ENCODE measurements at regions not wholly inside any gene's neighbourhood (a gene's known extent, or its start where the extent isn't known, plus 50 kb on each side); places are given as distances from the start of the nearest gene placed in this dataset.

GRCh38 chr17:70609566-70609965 is 440.2 kb downstream of the KCNJ2 start:
- TF ChIP-seq MAX (IDR thresholded peaks at IDR 0.05) (no peak), FOXM1 (IDR thresholded peaks at IDR 0.05; ENCODE audit: borderline replicate concordance, low read depth) (no peak), YY1 (IDR thresholded peaks at IDR 0.05; ENCODE audit: low read depth) (no peak), USF1 (IDR thresholded peaks at IDR 0.05) (no peak)
